Hippocampal formation (tissue), 2 donors: ENCODE measurements at regions not wholly inside any gene's neighbourhood (a gene's known extent, or its start where the extent isn't known, plus 50 kb on each side); places are given as distances from the start of the nearest gene placed in this dataset.

Experiments
- DNase-seq, 2 donors: peaks; one replicate each; lab custom pipeline; 2025; lab: John Stamatoyannopoulos, UW

GRCh38 chr2:211067029-211067428 lies 510.6 kb downstream of the CPS1 start:
- DNase-seq = no peak

GRCh38 chr2:211068108-211068780 lies 511.8 kb downstream of the CPS1 start:
- DNase-seq = no peak

GRCh38 chr2:211070547-211070946 lies 514.1 kb downstream of the CPS1 start:
- DNase-seq = no peak

DNA sequence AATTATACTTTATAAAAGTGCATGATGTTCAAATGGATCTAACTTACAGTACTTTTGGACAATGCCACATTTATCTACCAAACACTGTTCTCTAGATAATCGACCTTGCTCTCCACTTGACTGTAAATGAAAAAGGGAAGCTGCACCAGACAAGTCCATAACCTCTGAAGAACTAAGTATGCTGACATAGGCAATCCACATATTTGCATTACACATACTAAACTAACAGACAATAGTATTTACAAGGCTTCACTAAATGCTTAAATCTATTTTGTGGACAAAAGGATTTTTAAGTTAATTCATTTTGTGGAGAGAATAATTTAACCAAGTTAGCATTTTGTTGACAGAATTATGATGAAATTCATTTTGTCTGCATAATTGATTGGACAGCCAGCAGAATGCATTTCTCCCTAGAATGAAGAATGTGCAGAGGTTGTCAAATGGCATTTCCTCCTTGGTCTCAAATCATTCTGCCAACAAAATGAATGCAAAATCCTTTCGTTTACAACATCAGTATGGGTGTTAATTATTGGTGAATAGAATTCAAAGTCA lies 520.9 kb downstream of the CPS1 start:
- DNase-seq = no peak

- no peak for DNase-seq
Measured at GRCh38 chr2:211084352-211084751, 528.0 kb downstream of the CPS1 start.

GRCh38 chr2:211085056-211085680 lies 528.8 kb downstream of the CPS1 start:
- no peak for DNase-seq

DNA sequence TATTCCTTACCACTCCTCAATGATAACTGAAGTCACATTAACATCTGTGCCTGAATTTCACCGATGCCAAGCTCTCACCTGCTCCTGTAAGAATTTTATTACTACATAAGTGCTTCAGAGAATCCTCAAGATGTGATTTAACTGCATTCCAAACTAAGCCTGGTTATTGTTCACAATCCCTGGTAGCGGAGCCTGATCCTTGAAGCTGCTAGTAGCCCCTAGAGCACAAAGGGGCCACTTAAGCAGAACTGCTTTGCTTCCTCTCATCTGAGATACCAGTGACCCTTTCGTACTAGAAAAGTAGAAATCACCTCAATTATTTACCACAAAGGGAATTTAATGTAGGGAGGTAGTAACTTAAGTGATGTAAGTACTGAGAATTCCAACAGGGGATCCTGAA lies 529.6 kb downstream of the CPS1 start:
- no peak for DNase-seq

- no peak for DNase-seq
Measured at GRCh38 chr2:211089127-211089526, 532.7 kb downstream of the CPS1 start.

GRCh38 chr2:211093743-211094303 lies 537.4 kb downstream of the CPS1 start:
- DNase-seq = no peak

DNA sequence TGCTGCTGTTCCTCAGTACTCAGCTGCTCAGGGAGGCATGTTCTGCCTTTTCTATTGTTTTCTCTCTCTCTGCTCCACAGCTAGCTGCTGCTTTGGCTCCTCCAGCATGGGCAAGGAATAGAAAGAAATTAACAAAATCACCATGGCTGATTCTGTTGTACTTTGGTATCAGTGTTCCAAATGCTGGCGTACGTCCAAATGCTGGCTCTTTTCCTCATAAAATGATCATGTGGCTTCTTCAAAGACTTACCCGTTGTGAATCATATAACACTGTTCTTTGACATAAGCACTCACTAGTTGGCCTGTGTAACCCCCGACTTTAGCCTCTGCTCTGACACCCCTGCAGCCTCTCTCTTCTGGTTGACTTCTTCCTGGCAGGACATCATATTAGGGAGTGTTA lies 547.6 kb downstream of the CPS1 start:
- DNase-seq = no peak

- DNase-seq = no peak
Measured at GRCh38 chr2:211113334-211114175, 557.2 kb downstream of the CPS1 start.

GRCh38 chr2:211114826-211115455 lies 558.5 kb downstream of the CPS1 start:
- peak in 1 of 2 donors; percentile 27 for DNase-seq

DNA sequence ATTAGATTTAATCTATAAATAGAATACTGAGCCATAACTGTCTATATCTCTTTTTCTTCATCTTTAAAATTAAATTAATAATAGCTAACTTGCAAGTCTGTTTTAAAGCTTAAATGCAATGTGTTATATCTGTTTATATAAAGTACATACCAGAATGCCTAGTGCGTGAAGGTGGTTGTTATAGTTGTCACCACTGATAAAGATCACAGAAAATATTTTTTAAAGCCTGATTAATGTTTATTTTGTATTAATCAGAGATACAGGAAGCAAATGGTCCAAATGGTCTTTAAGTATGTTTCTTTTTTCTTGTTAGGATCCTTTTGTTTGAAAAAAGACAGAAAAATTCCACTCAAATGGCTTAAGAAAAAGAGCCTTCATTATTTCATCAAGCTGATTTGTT lies 560.6 kb downstream of the CPS1 start:
- no peak for DNase-seq

GRCh38 chr2:211126256-211126655 lies 569.9 kb downstream of the CPS1 start:
- no peak for DNase-seq

DNA sequence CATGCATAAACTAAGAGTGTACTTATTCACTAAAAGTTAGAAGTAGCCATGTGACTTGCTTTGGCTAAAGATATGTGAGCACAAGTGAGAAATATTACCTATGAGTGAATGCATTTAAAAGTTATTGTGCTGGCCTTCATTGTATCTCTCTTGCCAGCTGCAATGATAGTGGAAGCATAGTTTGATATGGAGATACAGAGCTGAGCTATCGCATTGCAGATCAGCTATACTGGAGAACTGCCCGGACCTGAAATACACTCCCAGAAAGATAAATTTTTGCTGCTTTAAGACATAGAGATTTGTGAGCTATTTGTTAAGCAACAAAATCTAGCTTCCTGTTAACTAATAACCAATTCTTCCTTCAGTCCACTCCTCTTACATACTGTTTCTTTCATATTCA lies 571.1 kb downstream of the CPS1 start:
- no peak for DNase-seq

DNA sequence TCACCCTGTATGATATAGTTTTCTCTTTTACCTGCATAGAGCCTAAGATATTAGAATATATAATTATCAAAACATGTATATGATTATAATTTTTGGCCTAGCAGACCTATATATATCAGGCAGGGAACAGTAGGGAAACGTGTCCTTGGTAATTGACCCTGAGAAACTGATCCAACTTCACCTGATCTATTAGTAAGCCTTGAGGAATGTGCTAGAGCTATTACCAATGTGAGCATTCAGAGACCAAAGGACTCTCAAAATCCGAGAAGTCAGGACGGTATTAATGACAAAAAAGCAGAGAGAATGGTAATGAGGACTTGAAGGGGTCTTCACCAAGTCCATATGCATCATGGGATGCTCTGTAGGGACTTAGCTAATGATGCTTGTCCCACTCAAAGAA lies 571.9 kb downstream of the CPS1 start:
- no peak for DNase-seq

DNA sequence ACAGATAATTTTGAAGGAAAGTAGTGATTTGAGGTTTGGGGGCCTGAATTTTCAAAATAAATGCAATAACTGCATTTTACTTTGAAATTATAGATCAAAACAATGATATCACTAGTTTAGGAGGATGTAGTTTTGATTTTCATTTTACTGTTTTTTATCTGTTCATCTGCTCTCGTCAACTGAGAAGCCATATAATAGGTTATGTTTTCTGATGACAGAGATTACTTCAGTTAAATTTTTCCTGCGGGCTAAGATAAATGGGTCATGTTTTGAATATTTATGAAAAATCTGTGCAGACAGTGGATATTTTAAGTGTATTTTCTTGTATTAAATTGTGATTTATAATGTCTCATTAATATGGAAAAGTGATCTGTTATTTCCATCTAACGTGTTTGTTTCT lies 573.4 kb downstream of the CPS1 start:
- no peak for DNase-seq

- DNase-seq = no peak
Measured at GRCh38 chr2:211132046-211132445, 575.6 kb downstream of the CPS1 start.

GRCh38 chr2:211132573-211132972 lies 576.2 kb downstream of the CPS1 start:
- DNase-seq = no peak

GRCh38 chr2:211133766-211134165 lies 577.4 kb downstream of the CPS1 start:
- no peak for DNase-seq

DNA sequence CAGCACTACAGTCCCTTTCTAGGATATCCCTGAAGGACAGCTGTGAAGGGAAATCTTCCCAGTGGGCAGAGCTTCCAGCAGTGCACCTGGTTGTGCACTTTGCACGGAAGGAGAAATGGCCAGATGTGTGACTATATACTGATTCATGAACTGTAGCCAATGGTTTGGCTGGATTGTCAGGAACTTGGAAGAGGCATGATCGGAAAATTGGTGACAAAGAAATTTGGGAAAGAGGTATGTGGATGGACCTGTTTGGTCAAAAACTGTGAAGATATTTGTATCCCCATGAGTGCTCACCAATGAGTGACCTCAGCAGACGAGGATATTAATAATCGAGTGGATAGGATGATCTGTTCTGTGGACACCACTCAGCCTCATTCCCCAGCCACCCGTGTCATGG lies 582.2 kb downstream of the CPS1 start:
- DNase-seq = no peak

GRCh38 chr2:211141646-211142045 lies 585.2 kb downstream of the CPS1 start:
- no peak for DNase-seq
